PC-9 (cell line): ENCODE measurements at regions not wholly inside any gene's neighbourhood (a gene's known extent, or its start where the extent isn't known, plus 50 kb on each side); places are given as distances from the start of the nearest gene placed in this dataset.
"Not testable (repeated sequence)": the region's sequence is repeated elsewhere in the genome, so short reads cannot be mapped to it uniquely, and the experiment has no call there.

ENCODE experiments used
- CTCF ChIP-seq: fragments of 200-600 bp; sonication (generic); conservative IDR thresholded peaks from 2 replicates; pipeline ENCODE4 v1.6.1; 2017; ENCODE audit warnings: mixed run types, antibody characterized with exemption, mild to moderate bottlenecking, moderate library complexity
- EZH2 ChIP-seq: fragments of 200-600 bp; sonication (generic); IDR thresholded peaks from 2 replicates; pipeline ENCODE4 v1.8.0; 2017; ENCODE audit warnings: antibody characterized with exemption, low read depth

DNA sequence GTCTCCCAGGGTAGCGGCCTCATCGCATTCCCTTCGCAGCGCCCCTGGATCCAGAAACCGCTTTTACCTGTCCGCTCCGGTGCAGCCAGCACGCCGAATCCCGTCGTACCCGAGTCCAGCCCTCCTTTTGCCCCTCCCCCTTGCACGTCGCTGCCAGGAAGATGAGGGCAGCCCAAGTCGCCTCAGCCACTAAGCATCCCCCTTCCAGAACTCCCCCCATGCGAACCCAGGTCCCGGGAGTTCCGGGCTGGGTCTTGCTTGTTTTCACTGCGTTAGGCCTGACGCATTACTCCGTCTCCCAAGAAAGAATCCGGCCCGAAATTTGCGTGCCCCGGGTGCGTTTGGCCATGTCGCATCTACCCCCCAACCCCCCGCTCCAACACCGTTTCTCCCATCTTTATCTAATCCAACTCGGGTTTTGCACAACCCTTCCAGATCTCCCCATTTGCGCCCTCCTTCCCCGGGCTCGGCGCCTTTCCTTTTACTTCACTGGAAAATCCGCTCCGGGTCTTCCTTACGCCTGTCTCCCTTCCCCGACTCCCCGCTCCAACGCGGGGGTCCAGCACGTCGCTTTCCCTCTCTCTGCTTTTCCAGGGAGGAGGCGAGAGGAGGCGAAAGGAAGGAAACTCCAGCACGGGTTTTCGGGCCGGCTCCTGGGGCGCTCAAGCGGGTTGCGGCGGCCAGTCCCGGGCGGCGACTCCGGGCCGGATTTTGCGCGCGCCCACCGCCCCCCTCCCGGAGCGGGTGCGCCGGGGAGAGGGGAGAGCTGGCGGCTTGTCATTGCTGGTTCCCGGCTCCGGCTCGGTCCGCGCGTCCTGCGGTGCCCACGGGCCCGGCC lies 116.0 kb downstream of the CRLF3 start:
- TF ChIP-seq EZH2, CTCF: not testable (repeated sequence)
